NCI-H2171 (cell line): ENCODE measurements at regions not wholly inside any gene's neighbourhood (a gene's known extent, or its start where the extent isn't known, plus 50 kb on each side); places are given as distances from the start of the nearest gene placed in this dataset.

Experiments
- DNase-seq: peaks from one replicate; lab custom pipeline; 2025; lab: John Stamatoyannopoulos, UW

GRCh38 chr16:85492295-85492864, 120.7 kb upstream of the GSE1 start:
- DNase-seq = peak; percentile 30

- DNase-seq = no peak
These were observed 118.8 kb upstream of the GSE1 start for GRCh38 chr16:85494315-85494714.

DNA sequence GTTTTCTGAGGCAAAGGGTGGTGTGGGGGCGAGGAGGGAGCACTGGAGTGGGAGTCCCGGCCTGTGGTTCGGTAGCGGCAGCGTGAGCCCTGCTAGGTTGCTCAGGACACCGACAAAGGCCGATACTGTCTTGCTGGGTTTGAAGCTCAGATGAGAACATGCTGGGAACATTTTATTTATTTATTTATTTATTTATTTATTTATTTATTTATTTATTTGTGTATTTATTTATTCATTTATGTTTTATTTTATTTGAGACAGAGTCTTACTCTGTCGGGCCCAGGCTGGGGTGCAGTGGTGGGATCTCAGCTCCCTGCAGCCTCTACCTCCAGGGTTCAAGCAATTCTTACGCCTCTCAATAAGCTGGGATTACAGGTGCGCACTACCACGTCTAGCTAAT, 117.9 kb upstream of the GSE1 start:
- DNase-seq = no peak

GRCh38 chr16:85495823-85496538, 117.1 kb upstream of the GSE1 start:
- no peak for DNase-seq

- DNase-seq = no peak
These were observed 115.4 kb upstream of the GSE1 start for GRCh38 chr16:85497622-85498314.

GRCh38 chr16:85498607-85499006, 114.5 kb upstream of the GSE1 start:
- no peak for DNase-seq

GRCh38 chr16:85500220-85500619, 112.9 kb upstream of the GSE1 start:
- DNase-seq = no peak

GRCh38 chr16:85501900-85502299, 111.2 kb upstream of the GSE1 start:
- no peak for DNase-seq

DNA sequence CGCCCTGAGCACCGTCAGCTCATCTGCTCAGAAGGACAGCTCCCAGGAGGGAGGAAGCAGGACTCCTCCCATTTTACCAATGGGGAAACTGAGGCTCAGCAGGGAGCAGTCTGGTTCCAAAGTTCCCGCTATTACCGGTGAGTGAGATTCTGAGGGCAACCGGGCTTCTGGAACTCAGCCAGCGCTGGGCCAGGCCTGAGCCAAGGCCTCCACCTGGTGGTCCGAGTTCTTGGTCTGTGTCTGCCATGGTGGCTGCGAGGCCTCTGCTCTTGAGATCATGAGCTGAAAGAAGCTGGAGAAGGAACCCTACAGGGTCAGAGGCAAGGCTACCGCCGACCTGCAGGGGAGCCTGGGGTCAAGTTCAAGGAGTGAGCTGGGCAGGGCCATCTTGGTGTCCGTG, 110.8 kb upstream of the GSE1 start:
- no peak for DNase-seq

GRCh38 chr16:85503679-85504231, 109.4 kb upstream of the GSE1 start:
- DNase-seq = no peak

DNA sequence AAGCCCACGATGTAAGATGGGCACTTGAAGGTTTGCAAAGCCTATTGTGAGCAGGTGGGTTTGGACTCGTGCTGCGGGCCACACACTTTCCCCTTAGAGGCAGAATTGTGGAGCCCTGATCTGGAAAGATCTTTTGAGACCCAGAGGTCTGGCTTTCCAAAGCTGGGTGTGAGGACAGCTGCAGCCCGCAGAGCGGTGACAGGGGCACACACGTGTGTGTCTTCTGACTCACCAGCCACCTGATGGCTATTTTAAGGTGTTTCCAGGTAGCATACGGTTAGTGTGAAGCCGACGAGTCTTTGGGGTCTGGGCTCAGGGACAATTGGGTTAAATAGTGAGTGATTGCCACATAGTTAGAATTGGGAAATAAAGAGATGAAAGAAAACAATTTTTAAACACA, 108.9 kb upstream of the GSE1 start:
- no peak for DNase-seq

DNA sequence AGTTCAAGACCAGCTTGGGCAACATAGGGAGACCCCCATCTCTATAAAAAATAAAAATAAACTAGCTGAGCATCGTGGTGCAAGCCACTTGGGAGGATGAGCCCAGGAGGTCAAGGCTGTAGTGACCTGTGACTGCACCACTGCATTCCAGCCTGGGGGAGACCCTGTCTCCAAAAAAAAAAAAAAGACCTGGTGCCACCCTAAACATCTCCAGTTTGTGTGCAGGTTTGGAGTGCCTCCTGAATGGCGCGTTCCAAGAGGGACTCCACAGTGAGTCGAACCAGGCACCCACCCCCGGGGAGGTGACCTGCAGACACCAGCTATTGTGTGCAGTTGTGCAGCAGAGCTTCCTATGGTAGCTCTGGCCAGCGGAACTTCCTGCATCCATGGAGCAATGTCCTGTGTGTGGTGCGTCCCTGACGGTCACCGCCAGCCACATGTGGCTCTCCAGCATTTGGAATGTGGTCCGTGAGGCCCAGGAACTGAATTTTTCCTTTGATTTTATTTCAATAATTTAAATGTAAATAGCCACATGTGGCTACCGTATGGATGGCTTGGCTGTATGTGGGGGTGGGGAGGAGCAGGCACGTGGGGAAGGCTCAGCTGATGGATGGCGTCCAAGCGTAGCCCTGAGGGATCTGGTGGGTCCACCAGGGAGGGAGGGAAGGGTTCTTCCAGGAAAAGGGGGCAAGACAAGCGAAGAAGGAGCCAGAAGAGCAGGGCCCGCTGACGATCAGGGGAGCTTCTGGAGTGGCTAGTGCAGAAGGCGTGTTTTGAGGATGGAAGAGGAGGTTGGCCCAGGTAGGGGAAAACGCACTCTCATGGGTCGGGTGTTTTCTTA, 107.1 kb upstream of the GSE1 start:
- DNase-seq = no peak

- no peak for DNase-seq
These were observed 106.5 kb upstream of the GSE1 start for GRCh38 chr16:85506635-85506911.

DNA sequence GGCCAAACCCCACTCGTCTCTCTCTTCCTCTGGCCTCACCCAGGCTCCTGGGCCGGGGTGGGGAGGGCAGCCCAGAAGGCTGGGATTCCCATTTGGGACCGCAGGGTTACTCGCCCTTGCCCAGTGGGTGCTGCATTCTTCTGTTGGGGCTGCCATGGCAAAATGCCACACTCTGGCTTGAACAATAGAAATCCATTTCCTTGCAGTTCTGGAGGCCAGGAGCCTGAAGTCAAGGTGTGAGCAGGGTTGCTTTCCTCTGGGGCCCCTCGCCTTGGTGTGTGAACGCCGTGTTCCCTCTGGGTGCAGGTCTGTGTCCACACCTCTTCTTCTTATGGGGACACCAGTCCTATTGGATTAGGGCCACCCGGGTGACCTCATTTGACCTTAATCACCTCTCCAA, 105.8 kb upstream of the GSE1 start:
- DNase-seq = no peak

- no peak for DNase-seq
These were observed 104.7 kb upstream of the GSE1 start for GRCh38 chr16:85508388-85508787.

DNA sequence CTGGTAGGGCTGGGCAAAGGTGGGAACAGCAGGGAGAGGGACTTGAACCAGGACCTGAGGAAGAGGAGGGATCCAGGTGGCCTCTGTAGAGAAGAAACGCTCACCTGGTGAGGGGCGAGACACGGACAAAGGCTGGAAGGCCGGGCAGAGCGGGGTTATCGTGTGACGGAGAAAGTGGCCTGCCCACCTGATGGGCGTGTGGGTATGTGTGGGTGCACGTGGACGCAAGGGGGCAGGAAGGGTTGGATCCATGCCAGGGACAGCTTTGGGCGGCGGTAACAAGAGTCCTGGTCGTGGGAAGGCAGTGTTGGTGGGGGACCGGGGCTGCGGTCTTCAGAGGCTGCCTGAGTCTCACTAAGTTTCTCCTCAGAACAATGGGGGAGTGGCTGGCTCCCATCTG, 104.1 kb upstream of the GSE1 start:
- DNase-seq = no peak

- DNase-seq = no peak
These were observed 103.0 kb upstream of the GSE1 start for GRCh38 chr16:85510041-85510659.

- DNase-seq = no peak
These were observed 100.9 kb upstream of the GSE1 start for GRCh38 chr16:85511938-85512807.

GRCh38 chr16:85512808-85513115, 100.4 kb upstream of the GSE1 start:
- DNase-seq = no peak

- no peak for DNase-seq
These were observed 99.9 kb upstream of the GSE1 start for GRCh38 chr16:85513180-85513579.

GRCh38 chr16:85513649-85514048, 99.5 kb upstream of the GSE1 start:
- no peak for DNase-seq

GRCh38 chr16:85514295-85514597, 98.9 kb upstream of the GSE1 start:
- DNase-seq = no peak
